MCF 10A (cell line): ENCODE measurements at regions not wholly inside any gene's neighbourhood (a gene's known extent, or its start where the extent isn't known, plus 50 kb on each side); places are given as distances from the start of the nearest gene placed in this dataset.

ENCODE experiments used
- BruUV-seq: library from RNA; stranded (reverse); fragments of 400-500 nt; replicated peaks from 2 replicates; lab custom pipeline; 2021; lab: Mats Ljungman, UMichigan
- CTCF ChIA-PET: fragments of 300-600 bp; sonication (Branson Sonifier 250); formaldehyde crosslinking; extraction: SDS; loops from one replicate; lab custom pipeline; 2021; ENCODE audit warnings: antibody characterized with exemption, inconsistent platforms; lab: Yijun Ruan, JAX
- POLR2A ChIA-PET: fragments of 300-600, 350-650 bp; sonication (Branson Sonifier 250); formaldehyde crosslinking; extraction: SDS; loops from one replicate; lab custom pipeline; 2020; ENCODE audit warnings: antibody characterized with exemption, inconsistent platforms; lab: Yijun Ruan, JAX
- DNase-seq: peaks from one replicate; pipeline ENCODE4 v3.0.0-alpha.2; 2018; ENCODE audit not compliant: unreplicated experiment
- H3K27ac Mint-ChIP-seq: one replicate; pipeline ENCODE4 v1.8.0; 2022; ENCODE audit warnings: mild to moderate bottlenecking, low read depth, mixed read lengths; ENCODE audit not compliant: unreplicated experiment
- H3K27me3 Mint-ChIP-seq: one replicate; pipeline ENCODE4 v1.8.0; 2022; ENCODE audit warnings: mixed read lengths; ENCODE audit not compliant: insufficient read depth, unreplicated experiment
- H3K36me3 Mint-ChIP-seq: one replicate; pipeline ENCODE4 v1.8.0; 2022; ENCODE audit warnings: mild to moderate bottlenecking, moderate library complexity, mixed read lengths; ENCODE audit not compliant: insufficient read depth, unreplicated experiment
- H3K4me1 Mint-ChIP-seq: one replicate; pipeline ENCODE4 v1.8.0; 2022; ENCODE audit warnings: mixed read lengths; ENCODE audit not compliant: insufficient read depth, unreplicated experiment
- H3K4me3 Mint-ChIP-seq: one replicate; pipeline ENCODE4 v1.8.0; 2022; ENCODE audit warnings: mild to moderate bottlenecking, moderate library complexity, mixed read lengths; ENCODE audit not compliant: unreplicated experiment
- H3K9me3 Mint-ChIP-seq: one replicate; pipeline ENCODE4 v1.8.0; 2022; ENCODE audit warnings: mixed read lengths; ENCODE audit not compliant: unreplicated experiment
- intact Hi-C: fragments of 100-400 bp; cut with micrococcal nuclease; formaldehyde crosslinking; loops from 2 replicates; pipeline ENCODE4 v1.14.1; 2022
- TF ChIP-seq, protein P1 (sequence below): fragments of 200-600 bp; IDR thresholded peaks from one replicate; pipeline ENCODE4 v1.8.0; 2022; ENCODE audit warnings: antibody characterized with exemption, mild to moderate bottlenecking; ENCODE audit not compliant: unreplicated experiment

- Mint-ChIP-seq H3K27ac (no peak overlapping the region), H3K4me1 (no peaks in the 10 kb centered on the region), H3K4me3 (no peak overlapping the region), H3K36me3 (peaks cover 6% of the 10 kb centered on the region), H3K27me3 (no peaks in the 10 kb centered on the region), H3K9me3 (no peaks in the 10 kb centered on the region)
- ChIA-PET CTCF (no interaction called here), POLR2A (no interaction called here)
- BruUV-seq = no TSS peak
- DNase-seq = no peak
- intact Hi-C loops = no loop called here
- TF ChIP-seq, protein P1, sequence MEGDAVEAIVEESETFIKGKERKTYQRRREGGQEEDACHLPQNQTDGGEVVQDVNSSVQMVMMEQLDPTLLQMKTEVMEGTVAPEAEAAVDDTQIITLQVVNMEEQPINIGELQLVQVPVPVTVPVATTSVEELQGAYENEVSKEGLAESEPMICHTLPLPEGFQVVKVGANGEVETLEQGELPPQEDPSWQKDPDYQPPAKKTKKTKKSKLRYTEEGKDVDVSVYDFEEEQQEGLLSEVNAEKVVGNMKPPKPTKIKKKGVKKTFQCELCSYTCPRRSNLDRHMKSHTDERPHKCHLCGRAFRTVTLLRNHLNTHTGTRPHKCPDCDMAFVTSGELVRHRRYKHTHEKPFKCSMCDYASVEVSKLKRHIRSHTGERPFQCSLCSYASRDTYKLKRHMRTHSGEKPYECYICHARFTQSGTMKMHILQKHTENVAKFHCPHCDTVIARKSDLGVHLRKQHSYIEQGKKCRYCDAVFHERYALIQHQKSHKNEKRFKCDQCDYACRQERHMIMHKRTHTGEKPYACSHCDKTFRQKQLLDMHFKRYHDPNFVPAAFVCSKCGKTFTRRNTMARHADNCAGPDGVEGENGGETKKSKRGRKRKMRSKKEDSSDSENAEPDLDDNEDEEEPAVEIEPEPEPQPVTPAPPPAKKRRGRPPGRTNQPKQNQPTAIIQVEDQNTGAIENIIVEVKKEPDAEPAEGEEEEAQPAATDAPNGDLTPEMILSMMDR = no peak
Measured at GRCh38 chr9:118238139-118238538, 533.9 kb downstream of the TLR4 start.

GRCh38 chr9:118252027-118252426 is 547.8 kb downstream of the TLR4 start:
- intact Hi-C loops = no loop called here
- Mint-ChIP-seq H3K27ac (no peak overlapping the region), H3K27me3 (no peaks in the 10 kb centered on the region), H3K36me3 (no peaks in the 10 kb centered on the region), H3K4me3 (no peak overlapping the region), H3K9me3 (no peaks in the 10 kb centered on the region), H3K4me1 (no peaks in the 10 kb centered on the region)
- BruUV-seq = no TSS peak
- ChIA-PET CTCF (interaction anchor here (0.7 kb wide), 1 partner anchor 82 kb away, joined by 3 read pairs; no protein-coding TSS in a partner anchor), POLR2A (no interaction called here)
- TF ChIP-seq, protein P1 = no peak
- DNase-seq = no peak

DNA sequence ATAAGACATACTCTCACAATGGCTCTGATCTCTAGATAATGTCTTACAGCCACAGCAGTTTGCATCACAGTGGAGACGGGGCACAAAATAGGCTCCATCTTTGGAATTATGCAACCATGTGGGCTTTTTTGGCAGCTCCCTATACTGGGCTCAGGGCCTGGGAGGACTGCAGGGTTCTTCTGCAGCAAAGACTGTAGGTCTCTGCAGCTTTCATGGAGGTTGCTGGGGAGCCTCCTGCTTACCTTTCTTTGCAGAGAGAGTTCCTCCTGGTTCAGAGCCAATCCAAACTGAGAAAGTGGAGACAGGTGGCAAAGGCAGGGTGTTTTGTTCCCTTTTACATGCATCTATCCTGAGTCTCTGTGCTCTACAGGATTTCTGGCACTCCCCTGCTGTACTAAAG is 558.0 kb downstream of the TLR4 start:
- no peak for DNase-seq
- no TSS peak for BruUV-seq
- TF ChIP-seq, protein P1 = no peak
- ChIA-PET CTCF (no interaction called here), POLR2A (no interaction called here)
- H3K27ac Mint-ChIP-seq = no peak overlapping the region
- H3K9me3 Mint-ChIP-seq = peaks cover 14% of the 10 kb centered on the region
- H3K27me3 Mint-ChIP-seq = no peaks in the 10 kb centered on the region
- no peak overlapping the region for H3K4me3 Mint-ChIP-seq
- no peaks in the 10 kb centered on the region for H3K36me3 Mint-ChIP-seq
- no peaks in the 10 kb centered on the region for H3K4me1 Mint-ChIP-seq
- intact Hi-C loops = no loop called here

- H3K27ac Mint-ChIP-seq = no peak overlapping the region
- H3K9me3 Mint-ChIP-seq = peaks cover 14% of the 10 kb centered on the region
- BruUV-seq = no TSS peak
- TF ChIP-seq, protein P1 = no peak
- no peaks in the 10 kb centered on the region for H3K27me3 Mint-ChIP-seq
- ChIA-PET POLR2A (no interaction called here), CTCF (no interaction called here)
- no peaks in the 10 kb centered on the region for H3K4me1 Mint-ChIP-seq
- H3K4me3 Mint-ChIP-seq = no peak overlapping the region
- DNase-seq = no peak
- intact Hi-C loops = no loop called here
- no peaks in the 10 kb centered on the region for H3K36me3 Mint-ChIP-seq
Measured at GRCh38 chr9:118263949-118264348, 559.7 kb downstream of the TLR4 start.
